H1 (cell line): ENCODE measurements at regions not wholly inside any gene's neighbourhood (a gene's known extent, or its start where the extent isn't known, plus 50 kb on each side); places are given as distances from the start of the nearest gene placed in this dataset.

ENCODE experiments used
- CHD2 ChIP-seq: IDR thresholded peaks from 2 replicates; pipeline ENCODE4 v1.6.1; 2012; ENCODE audit warnings: low read length, improper control_type of control experiment
- JUN ChIP-seq: IDR thresholded peaks from 2 replicates; pipeline ENCODE4 v1.6.1; 2011; ENCODE audit warnings: low read depth, mild to moderate bottlenecking, improper control_type of control experiment, low read length
- KDM5A ChIP-seq: fragments of 200-600 bp; IDR thresholded peaks from 2 replicates; pipeline ENCODE4 v1.7.1; 2012; ENCODE audit warnings: mild to moderate bottlenecking, low read length, inconsistent platforms, mixed read lengths
- TEAD4 ChIP-seq: IDR thresholded peaks from 2 replicates; pipeline ENCODE4 v1.6.1; 2012; ENCODE audit warnings: low read depth, low read length, inconsistent platforms, mixed read lengths

DNA sequence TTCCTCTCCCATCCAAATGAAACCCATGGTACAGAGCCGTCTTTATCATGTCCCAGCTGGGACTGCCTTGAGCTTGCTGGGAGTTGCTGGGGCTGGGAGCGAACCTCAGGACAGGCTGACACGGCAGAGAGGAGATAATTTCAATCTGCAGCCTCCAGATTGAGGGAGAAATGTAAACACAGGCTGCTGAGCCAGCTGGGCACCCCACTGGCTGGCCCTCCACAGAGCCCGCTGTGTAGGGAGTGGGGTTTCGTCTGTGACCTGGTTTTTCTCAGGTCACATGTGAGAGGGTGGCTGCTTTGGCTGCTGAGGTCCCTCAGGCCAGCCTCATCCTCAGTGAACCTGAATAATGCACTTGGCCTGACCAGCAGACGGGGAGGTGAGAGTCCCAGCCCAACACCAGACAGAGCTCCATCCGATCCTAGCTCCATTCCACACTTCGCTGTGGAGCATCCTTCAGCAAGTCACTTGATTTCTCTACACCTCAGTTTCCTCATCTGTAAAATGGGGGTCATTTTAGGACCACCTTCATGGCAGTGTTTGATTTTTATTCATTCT is 121.6 kb upstream of the MRPS22 start (continued):
- no peak for TF ChIP-seq JUN
- no peak for TF ChIP-seq KDM5A
- TF ChIP-seq TEAD4: no peak
- no peak for TF ChIP-seq CHD2
